NCI-H1048 (cell line): ENCODE measurements at regions not wholly inside any gene's neighbourhood (a gene's known extent, or its start where the extent isn't known, plus 50 kb on each side); places are given as distances from the start of the nearest gene placed in this dataset.
"Not testable (repeated sequence)": the region's sequence is repeated elsewhere in the genome, so short reads cannot be mapped to it uniquely, and the experiment has no call there.

Source experiments
- DNase-seq: peaks from one replicate; lab custom pipeline; 2025; lab: John Stamatoyannopoulos, UW

- DNase-seq: no peak
Measured at GRCh38 chr13:62537593-62537992, 1121.9 kb upstream of the PCDH20 start.

- no peak for DNase-seq
Measured at GRCh38 chr13:62525652-62526051, 1110.0 kb upstream of the PCDH20 start.

GRCh38 chr13:62524498-62524897 is 1108.8 kb upstream of the PCDH20 start:
- no peak for DNase-seq

- no peak for DNase-seq
Measured at GRCh38 chr13:62524061-62524460, 1108.4 kb upstream of the PCDH20 start.

- DNase-seq: no peak
Measured at GRCh38 chr13:62512194-62513141, 1096.8 kb upstream of the PCDH20 start.

GRCh38 chr13:62510906-62511655 is 1095.4 kb upstream of the PCDH20 start:
- no peak for DNase-seq

- DNase-seq: no peak
Measured at GRCh38 chr13:62502588-62502987, 1086.9 kb upstream of the PCDH20 start.

GRCh38 chr13:62489731-62490130 is 1074.1 kb upstream of the PCDH20 start:
- no peak for DNase-seq

GRCh38 chr13:62483774-62484173 is 1068.1 kb upstream of the PCDH20 start:
- DNase-seq: no peak

- no peak for DNase-seq
Measured at GRCh38 chr13:62482351-62482750, 1066.7 kb upstream of the PCDH20 start.

GRCh38 chr13:62473944-62474237 is 1058.2 kb upstream of the PCDH20 start:
- DNase-seq: no peak

GRCh38 chr13:62473190-62473943 is 1057.7 kb upstream of the PCDH20 start:
- no peak for DNase-seq

GRCh38 chr13:62453761-62454160 is 1038.1 kb upstream of the PCDH20 start:
- no peak for DNase-seq

GRCh38 chr13:62450759-62451158 is 1035.1 kb upstream of the PCDH20 start:
- no peak for DNase-seq

- DNase-seq: not testable (repeated sequence)
Measured at GRCh38 chr13:62447771-62448382, 1032.2 kb upstream of the PCDH20 start.

GRCh38 chr13:62444805-62445204 is 1029.2 kb upstream of the PCDH20 start:
- DNase-seq: no peak

GRCh38 chr13:62434081-62434480 is 1018.4 kb upstream of the PCDH20 start:
- no peak for DNase-seq

- no peak for DNase-seq
Measured at GRCh38 chr13:62433660-62434059, 1018.0 kb upstream of the PCDH20 start.

- no peak for DNase-seq
Measured at GRCh38 chr13:62432906-62433305, 1017.3 kb upstream of the PCDH20 start.

- no peak for DNase-seq
Measured at GRCh38 chr13:62432295-62432694, 1016.6 kb upstream of the PCDH20 start.

GRCh38 chr13:62431852-62432251 is 1016.2 kb upstream of the PCDH20 start:
- DNase-seq: no peak

- DNase-seq: no peak
Measured at GRCh38 chr13:62418872-62419271, 1003.2 kb upstream of the PCDH20 start.
